Astrocyte of the spinal cord (primary cell): ENCODE measurements at regions not wholly inside any gene's neighbourhood (a gene's known extent, or its start where the extent isn't known, plus 50 kb on each side); places are given as distances from the start of the nearest gene placed in this dataset.
"Not testable (repeated sequence)": the region's sequence is repeated elsewhere in the genome, so short reads cannot be mapped to it uniquely, and the experiment has no call there.

Experiments
- DNase-seq: peaks from one replicate; pipeline ENCODE4 v3.0.0; 2011; ENCODE audit warnings: low read depth, low spot score
- H3K4me3 ChIP-seq: 2 replicates; pipeline ENCODE4 v1.5.1; 2011; ENCODE audit warnings: low read depth, mild to moderate bottlenecking, low read length, moderate library complexity
- CTCF ChIP-seq: IDR thresholded peaks from 2 replicates; pipeline ENCODE4 v1.5.1; 2012; ENCODE audit warnings: low read depth, mild to moderate bottlenecking, low read length, inconsistent platforms
- in situ Hi-C: cut with HindIII; loops from 2 replicates; pipeline ENCODE4 v1.10.0; 2017; ENCODE audit warnings: low sequenced_read_pairs

DNA sequence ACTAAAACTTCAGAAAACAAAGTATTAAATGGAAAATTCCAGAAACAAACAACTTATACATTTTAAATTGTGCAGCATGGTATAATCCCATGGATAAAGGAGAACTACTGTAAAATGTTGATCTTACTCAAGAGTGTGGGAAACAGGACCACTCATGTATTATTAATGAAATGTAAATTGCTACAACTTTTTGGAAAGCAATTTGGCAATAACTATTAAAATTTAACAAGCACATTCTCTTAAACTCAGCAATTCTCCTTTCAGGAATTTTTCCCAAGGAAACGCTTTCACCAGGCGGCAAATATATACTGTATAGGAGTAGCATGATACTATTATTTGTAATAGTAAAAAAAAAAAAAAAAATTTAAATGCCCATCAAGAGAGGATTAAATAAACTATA is 284.5 kb upstream of the AMIGO2 start:
- H3K4me3 ChIP-seq, result no peak overlapping the region
- DNase-seq, result no peak
- TF ChIP-seq CTCF, result no peak
- in situ Hi-C loops, result no loop called here

- no peak for TF ChIP-seq CTCF
- no peak for DNase-seq
- in situ Hi-C loops, result no loop called here
- H3K4me3 ChIP-seq, result no peak overlapping the region
Measured at GRCh38 chr12:47362126-47362705, 282.5 kb upstream of the AMIGO2 start.

DNA sequence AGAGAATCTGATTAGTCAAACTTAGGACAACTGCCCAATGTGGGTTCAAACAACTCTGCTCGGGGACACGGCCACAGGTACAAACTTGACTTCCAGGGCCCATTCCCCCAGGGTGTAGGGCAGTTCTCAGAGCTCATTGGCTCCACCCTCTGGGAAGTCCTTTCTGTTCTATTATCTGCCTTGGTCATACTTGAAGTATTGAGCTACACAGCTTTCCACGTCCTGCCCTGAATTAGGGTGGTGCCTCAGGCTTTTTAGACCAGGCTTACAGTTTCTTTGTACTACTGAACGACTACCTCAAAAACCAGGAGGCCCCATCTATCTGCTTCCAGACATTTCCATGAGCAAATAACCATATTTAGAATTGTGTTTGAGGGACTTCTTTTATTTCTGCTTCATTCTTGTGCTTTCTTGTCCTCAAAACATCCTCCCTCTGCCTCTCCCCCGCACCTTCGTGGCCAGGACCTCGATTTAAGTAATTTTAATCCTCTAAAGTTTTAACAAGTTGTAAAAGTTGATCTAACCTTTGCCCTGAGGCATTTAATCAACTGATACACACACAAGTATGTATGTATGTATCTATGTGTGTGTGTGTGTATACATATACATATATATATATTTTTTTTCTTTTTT is 281.7 kb upstream of the AMIGO2 start:
- DNase-seq, result no peak
- no peak overlapping the region for H3K4me3 ChIP-seq
- no peak for TF ChIP-seq CTCF
- in situ Hi-C loops, result no loop called here

DNA sequence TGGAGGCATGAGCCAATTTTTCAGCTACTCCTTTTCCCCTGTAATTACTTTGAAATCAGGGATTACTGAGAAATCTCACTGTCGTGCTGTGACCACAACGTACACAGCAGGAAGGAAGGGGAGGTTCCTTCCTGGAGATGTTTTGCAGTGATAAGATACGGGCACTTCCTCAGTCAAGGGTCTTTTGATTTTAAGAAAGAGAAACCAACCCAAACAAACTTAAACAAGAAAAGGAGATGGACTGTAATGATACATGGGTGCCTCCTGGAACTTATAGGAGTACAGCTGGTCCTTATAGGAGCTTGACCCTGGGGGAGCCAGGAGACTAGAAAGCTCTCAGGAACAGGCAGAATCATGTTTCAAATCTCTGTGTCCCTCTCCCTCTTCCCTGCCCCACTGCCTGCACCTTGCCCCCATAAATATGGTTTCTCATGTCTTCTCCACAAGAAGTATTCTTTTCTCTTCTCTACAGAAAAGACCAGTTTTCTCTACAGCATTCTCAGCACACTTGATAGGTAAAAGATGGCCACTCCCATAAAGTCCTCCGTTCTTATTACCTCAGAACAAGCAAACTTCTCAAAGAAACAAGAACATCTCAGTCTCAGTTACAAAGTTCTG is 281.1 kb upstream of the AMIGO2 start:
- in situ Hi-C loops, result no loop called here
- H3K4me3 ChIP-seq, result no peak overlapping the region
- DNase-seq, result no peak
- TF ChIP-seq CTCF, result no peak

GRCh38 chr12:47360093-47360480 is 280.3 kb upstream of the AMIGO2 start:
- no peak overlapping the region for H3K4me3 ChIP-seq
- TF ChIP-seq CTCF, result no peak
- in situ Hi-C loops, result no loop called here

GRCh38 chr12:47359310-47360092 is 279.7 kb upstream of the AMIGO2 start:
- in situ Hi-C loops, result no loop called here
- no peak overlapping the region for H3K4me3 ChIP-seq
- no peak for TF ChIP-seq CTCF
- DNase-seq, result no peak

More at GRCh38 chr12:47360093-47360480, 280.3 kb upstream of the AMIGO2 start:
- DNase-seq, result no peak

DNA sequence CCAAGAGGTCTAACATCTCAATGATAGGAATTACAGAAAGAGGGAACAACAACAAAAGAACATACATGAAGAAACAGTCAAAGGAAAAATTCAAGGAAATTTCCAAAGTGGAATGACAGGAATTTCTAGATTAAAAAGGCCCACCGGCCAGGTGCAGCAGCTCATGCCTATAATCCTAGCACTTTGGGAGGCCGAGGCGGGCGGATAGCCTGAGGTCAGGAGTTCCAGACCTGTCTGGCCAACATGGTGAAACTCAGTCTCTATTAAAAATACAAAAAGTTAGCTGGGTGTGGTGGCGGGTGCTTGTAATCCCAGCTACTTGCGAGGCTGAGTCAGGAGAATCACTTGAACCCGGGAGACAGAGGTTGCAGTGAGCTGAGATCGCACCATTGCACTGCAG is 277.2 kb upstream of the AMIGO2 start:
- in situ Hi-C loops, H3K4me3 ChIP-seq, DNase-seq: not testable (repeated sequence)
